Endothelial cell of umbilical vein (primary cell): ENCODE measurements at regions not wholly inside any gene's neighbourhood (a gene's known extent, or its start where the extent isn't known, plus 50 kb on each side); places are given as distances from the start of the nearest gene placed in this dataset.

Experiments
- BruUV-seq: library from RNA; stranded (reverse); fragments of 400-500 nt; replicated peaks from 2 replicates; lab custom pipeline; 2021; lab: Mats Ljungman, UMichigan
- CTCF ChIA-PET: fragments of 300-600, 350-600 bp; sonication (Branson Sonifier 250); formaldehyde crosslinking; loops from one replicate; lab custom pipeline; 2021; ENCODE audit warnings: antibody characterized with exemption, inconsistent platforms; lab: Charles Lee
- POLR2A ChIA-PET: fragments of 300-600, 350-600 bp; sonication (Branson Sonifier 250); formaldehyde crosslinking; loops from one replicate; lab custom pipeline; 2021; ENCODE audit warnings: antibody characterized with exemption, inconsistent platforms; lab: Charles Lee
- DNase-seq: peaks from one replicate; pipeline ENCODE4 v3.0.0-alpha.2; 2011; ENCODE audit warnings: low read depth, low spot score
- FAIRE-seq: peaks from 2 replicates; lab custom pipeline; 2011; peaks lifted over from hg19 to GRCh38; lab: Jason Lieb, UNC
- H2AFZ ChIP-seq: 2 replicates; pipeline ENCODE4 v1.6.0; 2012; ENCODE audit warnings: low read depth, low read length, control low read depth, inconsistent platforms
- H3K27ac ChIP-seq: 2 replicates; pipeline ENCODE4 v1.5.1; 2011; ENCODE audit warnings: low read depth, mild to moderate bottlenecking, control low read depth, low read length, moderate library complexity; ENCODE audit not compliant: insufficient read depth
- H3K27me3 ChIP-seq, 2 experiments: 2 replicates each; pipeline versions ENCODE4 v1.6.0 to v1.6.1; 2011; ENCODE audit warnings: low read length in 2 of 2, mixed read lengths in 1 of 2; ENCODE audit not compliant: control insufficient read depth in 2 of 2, insufficient read depth in 2 of 2
- H3K36me3 ChIP-seq, 2 experiments: 2 replicates in 1 of 2; 3 replicates in 1 of 2; pipeline ENCODE4 v1.5.1; 2011; ENCODE audit warnings: low read length in 2 of 2, mild to moderate bottlenecking in 1 of 2, moderate library complexity in 1 of 2; ENCODE audit not compliant: control insufficient read depth in 2 of 2, insufficient read depth in 2 of 2; ENCODE audit errors: extremely low read depth in 1 of 2
- H3K4me1 ChIP-seq: 3 replicates; pipeline ENCODE4 v1.5.1; 2011; ENCODE audit warnings: mild to moderate bottlenecking, low read length; ENCODE audit not compliant: control insufficient read depth, insufficient read depth; ENCODE audit errors: extremely low read depth
- H3K4me2 ChIP-seq: 2 replicates; pipeline ENCODE4 v1.6.1; 2011; ENCODE audit warnings: low read length, control low read depth, mixed read lengths; ENCODE audit not compliant: insufficient read depth
- H3K4me3 ChIP-seq, 3 experiments: fragments of 200-600 bp in 1 of 3; sonication (generic), shearing (Covaris generic) in 1 of 3; replicated peaks in 1 of 3; 2 replicates each; pipeline ENCODE4 v1.5.1; 2011 to 2016; ENCODE audit warnings: control low read depth in 3 of 3, low read length in 3 of 3, mild to moderate bottlenecking in 2 of 3, inconsistent platforms in 1 of 3, low read depth in 1 of 3, moderate library complexity in 1 of 3; ENCODE audit not compliant: insufficient read depth in 1 of 3
- H3K79me2 ChIP-seq: 2 replicates; pipeline ENCODE4 v1.6.0; 2012; ENCODE audit warnings: low read length, inconsistent platforms; ENCODE audit not compliant: control insufficient read depth, insufficient read depth
- H3K9ac ChIP-seq: replicated peaks from 2 replicates; pipeline ENCODE3; 2011; ENCODE audit warnings: low read length, control low read depth; ENCODE audit not compliant: insufficient read depth; ENCODE audit errors: extremely low read depth
- H3K9me1 ChIP-seq: replicated peaks from 3 replicates; pipeline ENCODE4 v1.6.0; 2011; ENCODE audit warnings: mild to moderate bottlenecking, low read length; ENCODE audit not compliant: control insufficient read depth, insufficient read depth; ENCODE audit errors: extremely low read depth
- H3K9me3 ChIP-seq: replicated peaks from 2 replicates; pipeline ENCODE4 v1.5.1; 2012; ENCODE audit warnings: low read length, inconsistent platforms; ENCODE audit not compliant: control insufficient read depth, insufficient read depth
- H4K20me1 ChIP-seq: replicated peaks from 2 replicates; pipeline ENCODE3; 2011; ENCODE audit warnings: mild to moderate bottlenecking, low read length; ENCODE audit not compliant: control insufficient read depth, insufficient read depth; ENCODE audit errors: extremely low read depth
- EZH2 ChIP-seq: IDR thresholded peaks from 2 replicates; pipeline ENCODE4 v1.6.1; 2012; ENCODE audit warnings: borderline replicate concordance, low read depth, mild to moderate bottlenecking, moderate library complexity, low read length, inconsistent platforms; ENCODE audit not compliant: severe bottlenecking
- GATA2 ChIP-seq: IDR thresholded peaks from 2 replicates; pipeline ENCODE4 v1.7.0; 2011; ENCODE audit warnings: low read depth, mild to moderate bottlenecking, moderate library complexity, mixed read lengths, low read length; ENCODE audit not compliant: insufficient read length, insufficient read depth
- JUN ChIP-seq: IDR thresholded peaks from 2 replicates; pipeline ENCODE4 v1.6.1; 2011; ENCODE audit warnings: borderline replicate concordance, low read depth; ENCODE audit not compliant: insufficient read length, insufficient read depth
- MYC ChIP-seq: IDR thresholded peaks from one replicate; pipeline ENCODE4 v1.6.1; 2011; ENCODE audit warnings: mild to moderate bottlenecking, low read depth, low read length
- POLR2A ChIP-seq: IDR thresholded peaks from 2 replicates; pipeline ENCODE4 v1.6.1; 2012; ENCODE audit warnings: low read depth, mild to moderate bottlenecking, control low read depth, low read length
- POLR2AphosphoS5 ChIP-seq: IDR thresholded peaks from 2 replicates; pipeline ENCODE4 v1.6.1; 2012; ENCODE audit warnings: low read depth, mild to moderate bottlenecking, control low read depth, low read length, moderate library complexity; ENCODE audit not compliant: insufficient read depth
- dilution Hi-C: fragments of 300-500 bp; cut with MboI; formaldehyde crosslinking; loops from one replicate; pipeline ENCODE4 v1.15.0; 2019; ENCODE audit warnings: low sequenced_read_pairs; ENCODE audit not compliant: extremely low pct_ligation_motif_present
- intact Hi-C: fragments of 100-400 bp; cut with micrococcal nuclease; formaldehyde crosslinking; loops from one replicate; pipeline ENCODE4 v1.10.0; 2022
- TF ChIP-seq, protein P1 (sequence below): IDR thresholded peaks from 2 replicates; pipeline ENCODE4 v1.6.1; 2011; ENCODE audit not compliant: insufficient read depth, insufficient read length
- TF ChIP-seq, protein P2 (sequence below), 2 donors: IDR thresholded peaks; 1 replicate in 1 of 2; 2 replicates in 1 of 2; pipeline ENCODE4 v1.5.1; 2011; ENCODE audit warnings: low read length in 2 of 2, mild to moderate bottlenecking in 2 of 2, moderate library complexity in 2 of 2, control low read depth in 1 of 2, inconsistent platforms in 1 of 2, low read depth in 1 of 2; ENCODE audit not compliant: insufficient read depth in 1 of 2; ENCODE audit errors: extremely low read depth in 1 of 2

DNA sequence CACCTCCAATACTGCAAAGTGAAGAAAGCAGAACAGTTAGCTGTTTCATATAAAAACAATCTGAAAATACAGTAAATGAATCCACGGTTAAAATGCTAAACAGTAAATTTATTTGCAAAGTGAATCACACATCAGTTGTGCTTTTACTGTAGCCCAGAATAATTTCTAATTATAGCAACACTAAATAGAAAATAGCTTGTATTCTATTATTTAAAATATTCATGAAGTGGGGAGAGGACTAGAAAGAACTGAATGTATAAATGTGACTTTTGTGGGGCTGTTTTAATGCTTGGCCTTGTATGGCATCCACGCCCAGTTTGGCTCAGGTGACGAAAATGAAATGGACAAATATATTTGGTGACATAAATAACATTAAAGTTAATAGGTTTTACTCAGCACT lies 148.2 kb downstream of the ATP23 start:
- Histone ChIP-seq H2AFZ (no peak overlapping the region), H3K27ac (no peak overlapping the region), H3K27me3 (no peaks in the 10 kb centered on the region), H3K4me1 (no peaks in the 10 kb centered on the region), H3K9ac (no peak overlapping the region), H3K36me3 (no peaks in the 10 kb centered on the region), H3K9me3 (no peaks in the 10 kb centered on the region), H3K4me2 (no peak overlapping the region), H4K20me1 (no peaks in the 10 kb centered on the region), H3K4me3 (no peak overlapping the region), H3K79me2 (no peaks in the 10 kb centered on the region), H3K9me1 (peaks cover 2% of the 10 kb centered on the region)
- no peak for FAIRE-seq
- intact Hi-C loops: no loop called here
- BruUV-seq: no TSS peak
- no peak for DNase-seq
- CTCF ChIA-PET: no interaction called here
- TF ChIP-seq, protein P1, sequence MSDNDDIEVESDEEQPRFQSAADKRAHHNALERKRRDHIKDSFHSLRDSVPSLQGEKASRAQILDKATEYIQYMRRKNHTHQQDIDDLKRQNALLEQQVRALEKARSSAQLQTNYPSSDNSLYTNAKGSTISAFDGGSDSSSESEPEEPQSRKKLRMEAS: no peak
- TF ChIP-seq JUN: no peak
- no peak for TF ChIP-seq POLR2A
- dilution Hi-C loops: no loop called here
- POLR2A ChIA-PET: no interaction called here

DNA sequence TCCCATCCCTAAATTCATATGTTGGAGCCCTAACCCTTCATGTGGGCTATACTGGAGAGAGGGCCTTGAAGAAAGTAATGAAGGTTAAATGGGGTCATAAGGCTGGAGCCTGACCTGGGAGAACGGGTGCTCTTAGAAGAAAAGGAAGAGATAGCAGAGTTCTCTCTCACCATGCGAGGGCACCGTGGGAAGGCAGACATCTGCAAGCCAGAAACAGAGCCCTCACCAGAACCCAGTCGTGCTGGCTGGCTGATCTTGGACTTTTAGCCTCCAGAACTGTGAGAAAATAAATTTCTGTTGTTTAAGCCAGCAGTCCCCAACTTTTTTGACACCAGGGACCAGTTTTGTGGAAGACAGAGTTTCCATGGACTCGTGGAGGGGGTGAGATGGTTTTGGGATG lies 149.3 kb downstream of the ATP23 start:
- FAIRE-seq (no peak), DNase-seq (no peak)
- Histone ChIP-seq H3K79me2 (no peaks in the 10 kb centered on the region), H3K4me3 (no peak overlapping the region), H3K4me1 (no peaks in the 10 kb centered on the region), H3K4me2 (no peak overlapping the region), H4K20me1 (no peaks in the 10 kb centered on the region), H3K9me3 (no peaks in the 10 kb centered on the region), H3K27me3 (no peaks in the 10 kb centered on the region), H3K36me3 (no peaks in the 10 kb centered on the region), H2AFZ (no peak overlapping the region), H3K9ac (no peak overlapping the region), H3K9me1 (peaks cover 2% of the 10 kb centered on the region), H3K27ac (no peak overlapping the region)
- TF ChIP-seq JUN (no peak), POLR2AphosphoS5 (no peak), POLR2A (no peak), EZH2 (no peak), GATA2 (no peak), MYC (no peak)
- TF ChIP-seq, protein P2, sequence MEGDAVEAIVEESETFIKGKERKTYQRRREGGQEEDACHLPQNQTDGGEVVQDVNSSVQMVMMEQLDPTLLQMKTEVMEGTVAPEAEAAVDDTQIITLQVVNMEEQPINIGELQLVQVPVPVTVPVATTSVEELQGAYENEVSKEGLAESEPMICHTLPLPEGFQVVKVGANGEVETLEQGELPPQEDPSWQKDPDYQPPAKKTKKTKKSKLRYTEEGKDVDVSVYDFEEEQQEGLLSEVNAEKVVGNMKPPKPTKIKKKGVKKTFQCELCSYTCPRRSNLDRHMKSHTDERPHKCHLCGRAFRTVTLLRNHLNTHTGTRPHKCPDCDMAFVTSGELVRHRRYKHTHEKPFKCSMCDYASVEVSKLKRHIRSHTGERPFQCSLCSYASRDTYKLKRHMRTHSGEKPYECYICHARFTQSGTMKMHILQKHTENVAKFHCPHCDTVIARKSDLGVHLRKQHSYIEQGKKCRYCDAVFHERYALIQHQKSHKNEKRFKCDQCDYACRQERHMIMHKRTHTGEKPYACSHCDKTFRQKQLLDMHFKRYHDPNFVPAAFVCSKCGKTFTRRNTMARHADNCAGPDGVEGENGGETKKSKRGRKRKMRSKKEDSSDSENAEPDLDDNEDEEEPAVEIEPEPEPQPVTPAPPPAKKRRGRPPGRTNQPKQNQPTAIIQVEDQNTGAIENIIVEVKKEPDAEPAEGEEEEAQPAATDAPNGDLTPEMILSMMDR (IDR thresholded peaks at IDR 0.05; ENCODE audit: extremely low read depth in 1 of 2, insufficient read depth in 1 of 2, low read depth in 1 of 2, low read length in 2 of 2): no peak
- intact Hi-C loops: no loop called here
- POLR2A ChIA-PET: no interaction called here
- dilution Hi-C loops: no loop called here
- CTCF ChIA-PET: no interaction called here
- no TSS peak for BruUV-seq
